Mammary epithelial cell (primary cell): ENCODE measurements at regions not wholly inside any gene's neighbourhood (a gene's known extent, or its start where the extent isn't known, plus 50 kb on each side); places are given as distances from the start of the nearest gene placed in this dataset.

ENCODE experiments used
- CTCF ChIP-seq, 2 donors: IDR thresholded peaks in 1 of 2; conservative IDR thresholded peaks in 1 of 2; 2 replicates each; pipeline ENCODE4 v1.5.1; 2011 to 2012; ENCODE audit warnings: inconsistent platforms in 2 of 2, low read length in 2 of 2, mild to moderate bottlenecking in 2 of 2, control low read depth in 1 of 2, low read depth in 1 of 2; ENCODE audit not compliant: insufficient read depth in 1 of 2; ENCODE audit errors: extremely low read depth in 1 of 2
- EZH2 ChIP-seq: IDR thresholded peaks from 2 replicates; pipeline ENCODE4 v1.6.1; 2012; ENCODE audit warnings: low read length, inconsistent platforms, borderline replicate concordance

GRCh38 chr1:213697192-213697802, 290.5 kb upstream of the PROX1 start:
- TF ChIP-seq CTCF (conservative IDR thresholded peaks at IDR 0.05 in 1 of 2, IDR thresholded peaks at IDR 0.05 in 1 of 2; ENCODE audit: extremely low read depth in 1 of 2, insufficient read depth in 1 of 2, low read depth in 1 of 2, low read length in 2 of 2) (no peak), EZH2 (no peak)
